ENCODE measurements at regions not wholly inside any gene's neighbourhood (a gene's known extent, or its start where the extent isn't known, plus 50 kb on each side); places are given as distances from the start of the nearest gene placed in this dataset.

- in situ Hi-C loops (cut with HindIII; ENCODE audit: low sequenced_read_pairs) = no loop called here
Observed at GRCh38 chr14:98184457-98184856, 1087.5 kb downstream of the BCL11B start.

GRCh38 chr14:98185036-98185435, 1087.0 kb downstream of the BCL11B start:
- in situ Hi-C loops (cut with HindIII; ENCODE audit: low sequenced_read_pairs) = no loop called here

- in situ Hi-C loops (cut with HindIII; ENCODE audit: low sequenced_read_pairs) = no loop called here
Observed at GRCh38 chr14:98186140-98186539, 1085.9 kb downstream of the BCL11B start.

GRCh38 chr14:98187281-98187680, 1084.7 kb downstream of the BCL11B start:
- in situ Hi-C loops (cut with HindIII; ENCODE audit: low sequenced_read_pairs) = no loop called here

GRCh38 chr14:98189062-98189461, 1082.9 kb downstream of the BCL11B start:
- in situ Hi-C loops (cut with HindIII; ENCODE audit: low sequenced_read_pairs) = no loop called here

GRCh38 chr14:98189511-98189910, 1082.5 kb downstream of the BCL11B start:
- in situ Hi-C loops (cut with HindIII; ENCODE audit: low sequenced_read_pairs) = no loop called here

- in situ Hi-C loops (cut with HindIII; ENCODE audit: low sequenced_read_pairs) = no loop called here
Observed at GRCh38 chr14:98189944-98190343, 1082.1 kb downstream of the BCL11B start.

- in situ Hi-C loops (cut with HindIII; ENCODE audit: low sequenced_read_pairs) = no loop called here
Observed at GRCh38 chr14:98192946-98193345, 1079.1 kb downstream of the BCL11B start.

- in situ Hi-C loops (cut with HindIII; ENCODE audit: low sequenced_read_pairs) = loop anchor here (5.0 kb wide), 1 partner anchor 42 kb away; no protein-coding TSS in a partner anchor
Observed at GRCh38 chr14:98194821-98195220, 1077.2 kb downstream of the BCL11B start.

- in situ Hi-C loops (cut with HindIII; ENCODE audit: low sequenced_read_pairs) = loop anchor here (5.0 kb wide), 1 partner anchor 42 kb away; no protein-coding TSS in a partner anchor
Observed at GRCh38 chr14:98195256-98195655, 1076.7 kb downstream of the BCL11B start.

GRCh38 chr14:98197933-98198332, 1074.1 kb downstream of the BCL11B start:
- in situ Hi-C loops (cut with HindIII; ENCODE audit: low sequenced_read_pairs) = loop anchor here (5.0 kb wide), 1 partner anchor 39 kb away; no protein-coding TSS in a partner anchor

- in situ Hi-C loops (cut with HindIII; ENCODE audit: low sequenced_read_pairs) = loop anchor here (5.0 kb wide), 1 partner anchor 39 kb away; no protein-coding TSS in a partner anchor
Observed at GRCh38 chr14:98198385-98198784, 1073.6 kb downstream of the BCL11B start.

- in situ Hi-C loops (cut with HindIII; ENCODE audit: low sequenced_read_pairs) = no loop called here
Observed at GRCh38 chr14:98200601-98201000, 1071.4 kb downstream of the BCL11B start.

- in situ Hi-C loops (cut with HindIII; ENCODE audit: low sequenced_read_pairs) = no loop called here
Observed at GRCh38 chr14:98203421-98203820, 1068.6 kb downstream of the BCL11B start.

- in situ Hi-C loops (cut with HindIII; ENCODE audit: low sequenced_read_pairs) = no loop called here
Observed at GRCh38 chr14:98204139-98204538, 1067.9 kb downstream of the BCL11B start.

- in situ Hi-C loops (cut with HindIII; ENCODE audit: low sequenced_read_pairs) = no loop called here
Observed at GRCh38 chr14:98207415-98207814, 1064.6 kb downstream of the BCL11B start.

- in situ Hi-C loops (cut with HindIII; ENCODE audit: low sequenced_read_pairs) = no loop called here
Observed at GRCh38 chr14:98208211-98208611, 1063.8 kb downstream of the BCL11B start.

- in situ Hi-C loops (cut with HindIII; ENCODE audit: low sequenced_read_pairs) = no loop called here
Observed at GRCh38 chr14:98208943-98209342, 1063.1 kb downstream of the BCL11B start.

- in situ Hi-C loops (cut with HindIII; ENCODE audit: low sequenced_read_pairs) = no loop called here
Observed at GRCh38 chr14:98210045-98210672, 1061.8 kb downstream of the BCL11B start.

- in situ Hi-C loops (cut with HindIII; ENCODE audit: low sequenced_read_pairs) = no loop called here
Observed at GRCh38 chr14:98217530-98217929, 1054.5 kb downstream of the BCL11B start.

GRCh38 chr14:98218218-98218617, 1053.8 kb downstream of the BCL11B start:
- in situ Hi-C loops (cut with HindIII; ENCODE audit: low sequenced_read_pairs) = no loop called here

GRCh38 chr14:98219638-98220037, 1052.4 kb downstream of the BCL11B start:
- in situ Hi-C loops (cut with HindIII; ENCODE audit: low sequenced_read_pairs) = no loop called here

- in situ Hi-C loops (cut with HindIII; ENCODE audit: low sequenced_read_pairs) = no loop called here
Observed at GRCh38 chr14:98223106-98223505, 1048.9 kb downstream of the BCL11B start.
